ENCODE measurements at regions not wholly inside any gene's neighbourhood (a gene's known extent, or its start where the extent isn't known, plus 50 kb on each side); places are given as distances from the start of the nearest gene placed in this dataset.

DNA sequence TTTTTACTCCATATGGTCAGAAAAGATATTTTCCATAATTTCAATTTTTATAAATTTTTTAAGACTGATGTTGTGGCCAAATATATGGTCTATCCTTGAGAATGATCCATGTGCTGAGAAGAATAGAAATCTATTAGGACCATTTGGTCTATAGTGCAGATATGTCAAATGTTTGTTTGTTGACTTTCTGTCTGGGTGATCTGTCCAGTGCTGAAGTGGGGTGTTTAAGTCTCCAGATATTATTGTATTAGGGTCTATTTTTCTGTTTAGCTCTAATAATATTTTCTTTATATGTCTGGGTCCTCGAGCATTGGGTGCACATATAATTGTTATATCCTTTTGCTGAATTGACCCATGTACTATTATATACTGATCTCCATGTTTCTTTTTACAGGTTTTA lies 308.9 kb upstream of the LMO3 start:
- H3K4me1 Mint-ChIP-seq, result no peaks in the 10 kb centered on the region
- peaks cover 6% of the 10 kb centered on the region for H3K9me3 Mint-ChIP-seq
- no peak overlapping the region for H3K4me3 Mint-ChIP-seq
- H3K27ac Mint-ChIP-seq, result no peak overlapping the region
- H3K27me3 Mint-ChIP-seq (ENCODE audit: low read depth), result no peaks in the 10 kb centered on the region
- H3K36me3 Mint-ChIP-seq (ENCODE audit: low read depth), result no peaks in the 10 kb centered on the region
- no peak for TF ChIP-seq CTCF (IDR thresholded peaks at IDR 0.05; ENCODE audit: unreplicated experiment in 3 of 3)

DNA sequence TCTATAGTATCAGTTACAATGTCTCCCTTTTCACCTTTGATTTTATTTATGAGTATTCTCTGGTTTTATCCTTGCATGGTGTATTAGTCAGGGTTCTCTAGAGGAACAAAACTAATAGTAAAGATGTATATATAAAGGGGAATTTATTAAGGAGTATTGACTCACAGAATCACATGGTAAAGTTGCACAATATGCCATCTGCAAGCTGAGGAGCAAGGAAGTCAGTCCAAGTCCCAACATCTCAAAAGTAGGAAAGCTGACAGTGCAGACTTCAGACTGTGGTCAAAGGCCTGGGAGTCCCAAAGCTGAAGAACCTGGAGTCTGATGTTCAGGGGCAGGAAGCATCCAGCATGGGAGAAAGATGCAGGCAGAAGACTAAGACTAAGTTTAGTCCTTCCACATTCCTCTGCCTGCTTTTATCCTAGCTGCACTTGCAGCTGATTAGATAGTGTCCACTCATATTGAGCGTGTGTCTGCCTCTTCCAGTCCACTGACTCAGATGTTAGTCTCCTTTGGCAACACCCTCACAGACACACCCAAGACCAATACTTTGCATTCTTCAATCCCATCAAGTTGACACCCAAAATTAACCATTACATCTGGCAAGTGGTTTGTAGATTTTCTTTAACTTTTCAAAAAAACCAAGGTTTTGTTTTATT lies 308.0 kb upstream of the LMO3 start:
- Mint-ChIP-seq H3K27me3 (ENCODE audit: low read depth) (no peaks in the 10 kb centered on the region), H3K4me1 (no peaks in the 10 kb centered on the region), H3K4me3 (no peak overlapping the region), H3K36me3 (ENCODE audit: low read depth) (no peaks in the 10 kb centered on the region), H3K9me3 (peaks cover 4% of the 10 kb centered on the region), H3K27ac (no peak overlapping the region)
- no peak for TF ChIP-seq CTCF (IDR thresholded peaks at IDR 0.05; ENCODE audit: unreplicated experiment in 3 of 3)

- Mint-ChIP-seq H3K9me3 (peaks cover 3% of the 10 kb centered on the region), H3K27me3 (ENCODE audit: low read depth) (no peaks in the 10 kb centered on the region), H3K36me3 (ENCODE audit: low read depth) (no peaks in the 10 kb centered on the region), H3K4me3 (no peak overlapping the region), H3K4me1 (no peaks in the 10 kb centered on the region), H3K27ac (no peak overlapping the region)
- TF ChIP-seq CTCF (IDR thresholded peaks at IDR 0.05; ENCODE audit: unreplicated experiment in 3 of 3), result no peak
Measured at GRCh38 chr12:16901946-16902345, 296.0 kb upstream of the LMO3 start.

GRCh38 chr12:16893426-16893825 lies 287.5 kb upstream of the LMO3 start:
- Mint-ChIP-seq H3K27me3 (ENCODE audit: low read depth) (no peaks in the 10 kb centered on the region), H3K4me3 (no peak overlapping the region), H3K9me3 (peaks cover 3% of the 10 kb centered on the region), H3K4me1 (no peaks in the 10 kb centered on the region), H3K27ac (no peak overlapping the region), H3K36me3 (ENCODE audit: low read depth) (no peaks in the 10 kb centered on the region)
- TF ChIP-seq CTCF (IDR thresholded peaks at IDR 0.05; ENCODE audit: unreplicated experiment in 3 of 3), result no peak

DNA sequence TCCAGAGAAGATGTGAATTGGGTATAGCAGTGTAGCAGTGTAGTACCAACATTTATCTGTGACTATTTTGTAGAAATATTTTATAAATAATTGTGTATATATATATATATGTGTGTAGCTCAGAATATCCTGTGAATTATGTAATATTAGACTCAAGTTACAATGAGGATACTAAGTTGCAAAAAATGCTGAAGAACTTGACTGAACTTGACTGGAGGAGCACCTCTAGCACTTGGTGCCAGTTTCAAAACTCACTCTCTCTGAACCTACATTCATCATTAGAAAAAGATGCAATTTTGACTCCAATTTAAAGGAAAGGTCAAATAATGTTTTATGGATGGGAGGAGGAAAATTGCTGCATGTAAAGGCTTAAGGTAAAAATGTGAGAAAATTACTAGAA lies 285.7 kb upstream of the LMO3 start:
- Mint-ChIP-seq H3K4me3 (no peak overlapping the region), H3K27me3 (ENCODE audit: low read depth) (no peaks in the 10 kb centered on the region)

More for the DNA sequence above, 285.7 kb upstream of the LMO3 start:
- Mint-ChIP-seq H3K36me3 (ENCODE audit: low read depth) (no peaks in the 10 kb centered on the region), H3K27ac (no peak overlapping the region), H3K9me3 (peaks cover 3% of the 10 kb centered on the region), H3K4me1 (no peaks in the 10 kb centered on the region)
- no peak for TF ChIP-seq CTCF (IDR thresholded peaks at IDR 0.05; ENCODE audit: unreplicated experiment in 3 of 3)

Measured in nephron (organoid).